Caco-2 (cell line): ENCODE measurements at regions not wholly inside any gene's neighbourhood (a gene's known extent, or its start where the extent isn't known, plus 50 kb on each side); places are given as distances from the start of the nearest gene placed in this dataset.

Source experiments
- BruUV-seq: library from RNA; stranded (reverse); fragments of 400-500 nt; replicated peaks from 2 replicates; lab custom pipeline; 2021; lab: Mats Ljungman, UMichigan
- CTCF ChIA-PET: fragments of 300-600 bp; sonication (Branson Sonifier 250); formaldehyde crosslinking; loops from one replicate; lab custom pipeline; 2022; ENCODE audit warnings: antibody characterized with exemption; lab: Charles Lee
- POLR2A ChIA-PET: fragments of 300-600 bp; sonication (Branson Sonifier 250); formaldehyde crosslinking; loops from one replicate; lab custom pipeline; 2022; ENCODE audit warnings: antibody characterized with exemption; lab: Charles Lee
- DNase-seq, 2 experiments: peaks; one replicate each; pipeline versions ENCODE4 v3.0.0 to v3.0.0-alpha.2; 2020 to 2022
- H3K27me3 ChIP-seq: replicated peaks from 2 replicates; pipeline ENCODE4 v1.6.0; 2011; ENCODE audit warnings: low read length; ENCODE audit not compliant: control insufficient read depth, insufficient read depth
- H3K36me3 ChIP-seq: 2 replicates; pipeline ENCODE4 v1.5.1; 2011; ENCODE audit warnings: low read length; ENCODE audit not compliant: control insufficient read depth, insufficient read depth
- H3K4me1 ChIP-seq: fragments of 250-450 bp; sonication (Bioruptor Pico); 2 replicates; pipeline ENCODE4 v1.5.1; 2020; ENCODE audit warnings: mild to moderate bottlenecking
- H3K4me3 ChIP-seq: 2 replicates; pipeline ENCODE4 v1.5.1; 2011; ENCODE audit warnings: low read depth, mild to moderate bottlenecking, control low read depth, low read length
- H3K9me3 ChIP-seq: fragments of 250-450 bp; sonication (Bioruptor Pico); 2 replicates; pipeline ENCODE4 v1.5.1; 2020; ENCODE audit warnings: mild to moderate bottlenecking, moderate library complexity
- H3K27ac Mint-ChIP-seq: one replicate; pipeline ENCODE4 v1.8.0; 2022; ENCODE audit warnings: mixed read lengths; ENCODE audit not compliant: unreplicated experiment
- H3K27me3 Mint-ChIP-seq: one replicate; pipeline ENCODE4 v1.8.0; 2022; ENCODE audit warnings: mixed read lengths; ENCODE audit not compliant: insufficient read depth, unreplicated experiment
- H3K36me3 Mint-ChIP-seq: one replicate; pipeline ENCODE4 v1.8.0; 2022; ENCODE audit warnings: mild to moderate bottlenecking, mixed read lengths; ENCODE audit not compliant: insufficient read depth, unreplicated experiment
- H3K4me1 Mint-ChIP-seq: one replicate; pipeline ENCODE4 v1.8.0; 2022; ENCODE audit warnings: low read depth, mixed read lengths; ENCODE audit not compliant: unreplicated experiment
- H3K4me3 Mint-ChIP-seq: one replicate; pipeline ENCODE4 v1.8.0; 2022; ENCODE audit warnings: mild to moderate bottlenecking, moderate library complexity, mixed read lengths; ENCODE audit not compliant: unreplicated experiment
- H3K9me3 Mint-ChIP-seq: one replicate; pipeline ENCODE4 v1.8.0; 2022; ENCODE audit warnings: mixed read lengths; ENCODE audit not compliant: unreplicated experiment
- intact Hi-C: fragments of 100-400 bp; cut with micrococcal nuclease; formaldehyde crosslinking; loops from one replicate; pipeline ENCODE4 v1.10.0; 2022; ENCODE audit not compliant: unreplicated experiment
- TF ChIP-seq, protein P1 (sequence below), 2 experiments: fragments of 200-600 bp in 1 of 2; IDR thresholded peaks; 1 replicate in 1 of 2; 2 replicates in 1 of 2; pipeline versions ENCODE4 v1.5.1 to v1.8.0; 2011 to 2022; ENCODE audit warnings: antibody characterized with exemption in 1 of 2, control low read depth in 1 of 2, inconsistent platforms in 1 of 2, low read depth in 1 of 2, low read length in 1 of 2, mild to moderate bottlenecking in 1 of 2, moderate library complexity in 1 of 2; ENCODE audit not compliant: insufficient read depth in 1 of 2, severe bottlenecking in 1 of 2, unreplicated experiment in 1 of 2

DNA sequence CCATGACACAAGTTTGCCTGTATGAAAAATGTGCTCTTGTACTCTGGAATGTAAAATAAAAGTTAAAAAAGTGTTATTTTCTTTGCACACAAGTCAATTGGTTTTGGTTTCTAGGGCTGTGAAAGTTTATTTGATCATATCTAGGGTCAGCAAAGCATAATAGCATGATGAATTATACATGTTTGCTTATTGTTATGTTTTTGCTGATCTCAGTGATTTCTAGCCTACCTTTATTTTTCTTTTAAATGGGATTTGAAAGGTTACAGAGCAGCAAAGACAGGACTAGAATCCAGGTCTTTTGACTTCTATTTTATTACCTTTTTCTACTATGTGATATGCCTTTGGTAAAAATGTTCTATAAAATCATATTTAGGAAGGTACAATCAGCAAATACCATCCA is 481.0 kb downstream of the PRR32 start:
- H3K27me3 ChIP-seq, result no peaks in the 10 kb centered on the region
- no peaks in the 10 kb centered on the region for H3K4me1 Mint-ChIP-seq
- H3K9me3 Mint-ChIP-seq, result no peaks in the 10 kb centered on the region

DNA sequence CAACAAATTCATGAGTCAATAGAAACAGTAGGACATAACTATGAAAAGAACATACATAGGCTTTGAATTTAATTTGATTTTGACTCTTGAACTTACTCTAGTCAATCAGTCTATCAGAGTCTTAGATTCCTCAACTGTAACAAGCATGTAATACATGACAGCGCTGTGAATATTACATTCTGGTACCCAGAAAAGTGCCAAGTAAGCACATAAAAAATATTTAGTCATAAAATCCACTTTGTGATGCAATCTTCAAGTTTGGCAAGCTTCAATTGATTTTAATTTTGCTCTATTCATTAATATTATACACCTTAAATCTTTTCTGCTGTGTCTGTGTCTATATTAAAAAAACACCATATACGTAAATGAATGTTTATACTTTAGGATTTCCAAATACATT is 483.3 kb downstream of the PRR32 start:
- Mint-ChIP-seq H3K36me3 (no peaks in the 10 kb centered on the region), H3K4me3 (no peak overlapping the region), H3K27ac (no peak overlapping the region), H3K9me3 (no peaks in the 10 kb centered on the region), H3K4me1 (no peaks in the 10 kb centered on the region), H3K27me3 (no peaks in the 10 kb centered on the region)
- Histone ChIP-seq H3K36me3 (no peaks in the 10 kb centered on the region), H3K4me3 (no peak overlapping the region), H3K9me3 (no peaks in the 10 kb centered on the region), H3K27me3 (no peaks in the 10 kb centered on the region), H3K4me1 (no peaks in the 10 kb centered on the region)
- ChIA-PET POLR2A (no interaction called here), CTCF (no interaction called here)
- intact Hi-C loops, result no loop called here
- BruUV-seq, result no TSS peak
- no peak for DNase-seq
- TF ChIP-seq, protein P1, sequence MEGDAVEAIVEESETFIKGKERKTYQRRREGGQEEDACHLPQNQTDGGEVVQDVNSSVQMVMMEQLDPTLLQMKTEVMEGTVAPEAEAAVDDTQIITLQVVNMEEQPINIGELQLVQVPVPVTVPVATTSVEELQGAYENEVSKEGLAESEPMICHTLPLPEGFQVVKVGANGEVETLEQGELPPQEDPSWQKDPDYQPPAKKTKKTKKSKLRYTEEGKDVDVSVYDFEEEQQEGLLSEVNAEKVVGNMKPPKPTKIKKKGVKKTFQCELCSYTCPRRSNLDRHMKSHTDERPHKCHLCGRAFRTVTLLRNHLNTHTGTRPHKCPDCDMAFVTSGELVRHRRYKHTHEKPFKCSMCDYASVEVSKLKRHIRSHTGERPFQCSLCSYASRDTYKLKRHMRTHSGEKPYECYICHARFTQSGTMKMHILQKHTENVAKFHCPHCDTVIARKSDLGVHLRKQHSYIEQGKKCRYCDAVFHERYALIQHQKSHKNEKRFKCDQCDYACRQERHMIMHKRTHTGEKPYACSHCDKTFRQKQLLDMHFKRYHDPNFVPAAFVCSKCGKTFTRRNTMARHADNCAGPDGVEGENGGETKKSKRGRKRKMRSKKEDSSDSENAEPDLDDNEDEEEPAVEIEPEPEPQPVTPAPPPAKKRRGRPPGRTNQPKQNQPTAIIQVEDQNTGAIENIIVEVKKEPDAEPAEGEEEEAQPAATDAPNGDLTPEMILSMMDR (IDR thresholded peaks at IDR 0.05; ENCODE audit: insufficient read depth in 1 of 2, low read depth in 1 of 2, low read length in 1 of 2, severe bottlenecking in 1 of 2, unreplicated experiment in 1 of 2), result no peak

More for the DNA sequence above, 481.0 kb downstream of the PRR32 start:
- Histone ChIP-seq H3K36me3 (no peaks in the 10 kb centered on the region), H3K4me1 (no peaks in the 10 kb centered on the region), H3K4me3 (no peak overlapping the region), H3K9me3 (no peaks in the 10 kb centered on the region)
- DNase-seq, result no peak
- no peak overlapping the region for H3K27ac Mint-ChIP-seq
- no peaks in the 10 kb centered on the region for H3K36me3 Mint-ChIP-seq
- H3K4me3 Mint-ChIP-seq, result no peak overlapping the region
- ChIA-PET POLR2A (no interaction called here), CTCF (no interaction called here)
- TF ChIP-seq, protein P1 (IDR thresholded peaks at IDR 0.05; ENCODE audit: insufficient read depth in 1 of 2, low read depth in 1 of 2, low read length in 1 of 2, severe bottlenecking in 1 of 2, unreplicated experiment in 1 of 2), result no peak
- no peaks in the 10 kb centered on the region for H3K27me3 Mint-ChIP-seq
- intact Hi-C loops, result no loop called here
- BruUV-seq, result no TSS peak

DNA sequence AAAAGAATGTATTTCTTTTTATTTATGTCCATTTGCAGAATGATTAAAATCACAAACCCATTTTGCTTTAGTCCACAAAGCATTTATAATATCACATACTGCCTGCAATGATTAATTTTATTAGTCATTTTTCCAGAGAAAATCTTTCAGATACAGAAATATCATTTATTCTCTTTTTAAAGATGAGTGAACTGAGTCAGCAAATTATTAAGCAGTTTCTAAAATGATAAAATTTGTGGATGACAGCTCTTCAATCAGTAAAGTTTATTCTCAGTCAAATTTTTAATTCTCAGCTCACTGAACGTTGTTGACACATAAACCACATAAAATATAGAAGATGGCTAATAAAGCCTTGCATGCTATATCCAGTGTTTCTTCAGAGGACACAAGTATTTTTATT is 485.5 kb downstream of the PRR32 start:
- H3K9me3 Mint-ChIP-seq, result no peaks in the 10 kb centered on the region

More for the DNA sequence above, 485.5 kb downstream of the PRR32 start:
- no peaks in the 10 kb centered on the region for H3K36me3 ChIP-seq
- no peaks in the 10 kb centered on the region for H3K4me1 ChIP-seq
- no peak for DNase-seq
- H3K9me3 ChIP-seq, result no peaks in the 10 kb centered on the region
- Mint-ChIP-seq H3K27ac (no peak overlapping the region), H3K36me3 (no peaks in the 10 kb centered on the region), H3K4me1 (no peaks in the 10 kb centered on the region), H3K4me3 (no peak overlapping the region), H3K27me3 (no peaks in the 10 kb centered on the region)
- ChIA-PET CTCF (no interaction called here), POLR2A (no interaction called here)
- no peaks in the 10 kb centered on the region for H3K27me3 ChIP-seq
- intact Hi-C loops, result no loop called here
- no TSS peak for BruUV-seq
- H3K4me3 ChIP-seq, result no peak overlapping the region
- TF ChIP-seq, protein P1 (IDR thresholded peaks at IDR 0.05; ENCODE audit: insufficient read depth in 1 of 2, low read depth in 1 of 2, low read length in 1 of 2, severe bottlenecking in 1 of 2, unreplicated experiment in 1 of 2), result no peak
